ENCODE measurements at regions not wholly inside any gene's neighbourhood (a gene's known extent, or its start where the extent isn't known, plus 50 kb on each side); places are given as distances from the start of the nearest gene placed in this dataset.
"Not testable (repeated sequence)": the region's sequence is repeated elsewhere in the genome, so short reads cannot be mapped to it uniquely, and the experiment has no call there.

DNA sequence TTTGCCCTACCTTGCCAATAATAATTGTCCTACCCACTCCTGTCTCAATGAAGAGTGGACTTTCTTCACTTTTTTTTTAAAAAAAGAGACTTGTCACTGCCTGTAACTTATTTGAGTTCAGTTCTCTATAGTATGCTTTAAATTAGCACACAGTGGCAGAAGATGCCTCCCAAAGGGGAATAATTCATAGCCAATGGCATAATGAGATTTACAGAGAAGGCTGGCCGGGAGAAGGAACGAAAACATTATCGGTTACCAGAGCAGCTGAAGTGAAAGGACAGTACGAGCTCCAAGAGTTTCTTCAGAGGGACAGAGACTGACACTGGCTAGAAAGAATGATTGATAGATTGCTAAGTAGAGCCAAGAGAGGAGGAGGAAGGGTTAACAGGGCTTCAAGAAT, 356.3 kb downstream of the EMP1 start:
- Mint-ChIP-seq H3K4me3 (no peak overlapping the region), H3K27ac (no peak overlapping the region), H3K4me1 (ENCODE audit: low read depth) (no peaks in the 10 kb centered on the region), H3K27me3 (peaks cover 5% of the 10 kb centered on the region), H3K9me3 (no peaks in the 10 kb centered on the region), H3K36me3 (no peaks in the 10 kb centered on the region)
- ChIA-PET CTCF (no interaction called here), POLR2A (no interaction called here)
- no peak for DNase-seq
- intact Hi-C loops (cut with micrococcal nuclease) = no loop called here

DNA sequence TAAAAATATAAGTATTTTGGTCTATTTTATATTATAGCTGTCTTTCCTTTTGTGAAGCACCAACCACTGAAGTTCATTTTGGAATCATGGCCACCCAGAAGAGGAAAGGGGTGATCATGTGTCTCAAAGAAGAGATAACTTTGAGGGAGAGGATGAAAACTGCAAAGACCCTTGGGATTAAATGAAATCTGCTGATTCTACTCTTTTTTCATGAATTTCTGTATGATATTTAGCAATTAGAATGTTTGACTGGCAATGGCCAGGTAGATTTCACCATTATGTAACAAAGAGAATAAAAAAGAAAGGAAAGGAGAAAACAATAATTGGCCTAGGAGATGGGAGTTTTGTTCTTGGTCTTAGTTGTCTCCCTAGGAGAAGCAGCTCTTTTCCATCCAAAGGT, 350.8 kb downstream of the EMP1 start:
- no peaks in the 10 kb centered on the region for H3K4me1 Mint-ChIP-seq (ENCODE audit: low read depth)
- ChIA-PET CTCF (interaction anchor here (2.7 kb wide), 1 partner anchor 12 kb away, joined by 7 read pairs; no protein-coding TSS in a partner anchor), POLR2A (no interaction called here)
- H3K4me3 Mint-ChIP-seq = no peak overlapping the region
- no peak for DNase-seq
- intact Hi-C loops (cut with micrococcal nuclease) = no loop called here
- no peak overlapping the region for H3K27ac Mint-ChIP-seq
- H3K9me3 Mint-ChIP-seq = no peaks in the 10 kb centered on the region
- H3K36me3 Mint-ChIP-seq = no peaks in the 10 kb centered on the region
- peaks cover 5% of the 10 kb centered on the region for H3K27me3 Mint-ChIP-seq

DNA sequence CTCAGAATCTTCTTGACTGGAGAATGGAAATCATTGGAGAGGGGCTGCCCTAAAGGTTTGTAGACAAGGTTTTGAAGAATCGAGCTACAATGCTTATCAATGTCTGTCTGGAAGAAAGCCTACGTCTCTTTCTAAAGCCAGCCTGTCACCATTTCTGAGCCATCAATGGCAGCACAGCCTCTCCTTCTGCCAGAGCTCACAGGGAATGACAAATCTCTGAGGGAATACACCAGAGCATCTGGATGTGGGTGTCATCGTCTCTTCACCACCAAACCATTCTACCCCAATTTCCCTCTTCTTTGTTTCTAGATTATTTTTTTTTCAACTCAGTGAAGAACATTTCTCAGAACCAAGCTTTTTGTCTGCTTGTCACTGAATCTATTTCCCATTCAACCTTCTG, 349.7 kb downstream of the EMP1 start:
- H3K27ac Mint-ChIP-seq = no peak overlapping the region
- no peaks in the 10 kb centered on the region for H3K4me1 Mint-ChIP-seq (ENCODE audit: low read depth)
- H3K27me3 Mint-ChIP-seq = peaks cover 5% of the 10 kb centered on the region
- H3K4me3 Mint-ChIP-seq = no peak overlapping the region
- DNase-seq = no peak
- ChIA-PET CTCF (interaction anchor here (2.7 kb wide), 1 partner anchor 11 kb away, joined by 7 read pairs; no protein-coding TSS in a partner anchor), POLR2A (no interaction called here)
- H3K36me3 Mint-ChIP-seq = no peaks in the 10 kb centered on the region
- no peaks in the 10 kb centered on the region for H3K9me3 Mint-ChIP-seq
- intact Hi-C loops (cut with micrococcal nuclease) = no loop called here

DNA sequence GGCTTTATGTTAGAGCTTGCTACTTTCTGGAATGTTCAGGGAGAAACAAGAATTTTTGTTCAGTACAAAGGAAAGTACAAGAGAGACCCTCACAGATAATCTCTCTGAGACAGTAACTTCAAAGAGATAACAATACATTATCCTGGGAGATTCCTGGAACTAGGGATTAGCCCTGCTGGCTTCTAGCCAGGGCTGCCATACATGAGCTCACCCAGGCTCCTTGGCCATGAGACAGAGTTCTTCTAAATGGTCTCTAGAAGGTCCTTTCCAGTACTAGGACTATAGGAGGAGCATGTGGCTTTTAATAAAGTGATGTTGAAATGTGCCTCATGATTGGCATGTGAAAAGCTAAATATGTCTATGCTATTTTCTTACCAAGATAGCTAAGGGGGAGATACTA, 342.5 kb downstream of the EMP1 start:
- CTCF ChIA-PET = no interaction called here
- intact Hi-C loops (cut with micrococcal nuclease) = loop anchor here (10.0 kb wide), 1 partner anchor 264 kb away; no protein-coding TSS in a partner anchor

DNA sequence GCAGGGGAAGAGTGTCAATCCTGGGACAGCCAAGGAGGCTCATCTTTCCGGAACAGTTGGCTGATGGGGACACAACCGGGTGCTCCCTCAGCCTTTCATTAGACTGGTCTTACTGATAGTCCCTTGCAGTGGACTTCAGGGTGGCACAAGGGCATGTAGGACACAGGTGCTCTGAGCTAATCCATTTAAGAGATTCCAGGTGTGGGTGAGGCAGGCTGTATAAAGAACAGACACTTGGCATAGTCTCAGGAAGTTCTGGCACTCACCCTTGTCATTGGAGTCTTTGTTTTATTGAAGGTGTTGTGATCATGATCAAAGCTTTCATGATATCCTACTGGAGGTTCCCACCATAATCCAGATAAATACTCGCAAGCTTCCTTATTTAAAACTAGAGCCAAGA, 341.6 kb downstream of the EMP1 start:
- ChIA-PET POLR2A (no interaction called here), CTCF (no interaction called here)
- peaks cover 12% of the 10 kb centered on the region for H3K27me3 Mint-ChIP-seq
- DNase-seq = no peak
- H3K36me3 Mint-ChIP-seq = no peaks in the 10 kb centered on the region
- H3K4me1 Mint-ChIP-seq (ENCODE audit: low read depth) = peaks cover 3% of the 10 kb centered on the region
- H3K4me3 Mint-ChIP-seq = no peak overlapping the region
- no peak overlapping the region for H3K27ac Mint-ChIP-seq
- intact Hi-C loops (cut with micrococcal nuclease) = loop anchor here (10.0 kb wide), 1 partner anchor 263 kb away; no protein-coding TSS in a partner anchor
- H3K9me3 Mint-ChIP-seq = no peaks in the 10 kb centered on the region

More for the DNA sequence above, 342.5 kb downstream of the EMP1 start:
- H3K4me1 Mint-ChIP-seq (ENCODE audit: low read depth) = peaks cover 3% of the 10 kb centered on the region
- DNase-seq = no peak
- H3K27me3 Mint-ChIP-seq = peaks cover 12% of the 10 kb centered on the region
- no peak overlapping the region for H3K4me3 Mint-ChIP-seq
- POLR2A ChIA-PET = no interaction called here
- H3K9me3 Mint-ChIP-seq = no peaks in the 10 kb centered on the region
- H3K36me3 Mint-ChIP-seq = no peaks in the 10 kb centered on the region
- no peak overlapping the region for H3K27ac Mint-ChIP-seq

DNA sequence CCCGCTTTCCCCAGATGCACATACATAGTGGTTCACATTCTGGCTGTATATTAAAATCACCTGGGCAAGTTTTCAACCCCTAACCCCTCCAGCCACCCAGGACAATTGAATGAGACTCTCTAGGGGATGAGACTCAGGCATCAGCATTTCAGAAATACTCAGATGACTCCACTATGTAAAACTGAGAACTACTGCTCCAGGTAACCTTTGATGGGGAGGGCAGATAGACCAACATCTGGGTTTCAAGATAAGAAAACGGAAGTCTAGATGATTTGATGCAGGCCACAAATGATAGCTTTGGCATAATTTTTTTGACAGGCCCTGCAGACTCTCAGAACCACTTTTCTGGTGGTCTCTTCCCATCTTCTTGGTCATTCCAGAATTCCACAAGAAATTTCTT, 341.1 kb downstream of the EMP1 start:
- Mint-ChIP-seq H3K36me3 (no peaks in the 10 kb centered on the region), H3K27me3 (peaks cover 12% of the 10 kb centered on the region), H3K27ac (no peak overlapping the region), H3K9me3 (no peaks in the 10 kb centered on the region), H3K4me3 (no peak overlapping the region), H3K4me1 (ENCODE audit: low read depth) (peaks cover 3% of the 10 kb centered on the region)
- intact Hi-C loops (cut with micrococcal nuclease) = loop anchor here (10.0 kb wide), 1 partner anchor 263 kb away; no protein-coding TSS in a partner anchor
- no peak for DNase-seq
- POLR2A ChIA-PET = no interaction called here
- CTCF ChIA-PET = interaction anchor here (1.0 kb wide), 1 partner anchor 175 kb away, joined by 3 read pairs; no protein-coding TSS in a partner anchor

DNA sequence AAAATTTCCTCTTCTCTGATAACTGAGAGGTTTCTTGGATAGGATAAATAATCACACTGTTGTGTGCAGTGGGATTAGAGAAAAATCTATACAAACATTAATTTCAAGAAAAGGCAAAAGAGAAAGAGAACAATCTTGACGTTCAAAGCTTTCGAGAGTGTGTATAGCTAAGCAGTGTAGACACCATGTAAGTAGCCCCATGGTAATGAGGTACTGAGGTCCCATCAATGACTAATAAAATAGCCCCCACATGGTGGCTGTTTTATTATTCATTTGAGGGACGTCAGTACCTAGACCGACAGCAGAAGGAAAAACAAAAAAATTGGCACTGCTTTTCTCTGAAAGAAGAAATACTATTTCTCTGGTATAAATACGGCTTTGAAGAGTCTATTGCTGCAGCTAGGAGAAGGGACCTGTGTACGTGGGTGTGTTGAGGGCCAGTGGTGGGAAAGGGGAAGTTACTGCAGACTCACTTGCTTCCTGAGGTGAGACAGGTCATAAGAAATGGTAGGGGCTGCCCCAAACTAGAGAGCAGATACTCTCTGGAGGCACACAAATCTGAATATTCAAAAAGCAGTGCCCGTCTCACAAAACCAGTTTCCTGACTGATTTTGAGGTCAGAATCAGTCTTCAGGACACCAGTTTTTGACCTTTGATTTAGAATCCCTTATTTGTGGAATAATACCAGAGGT, 339.8 kb downstream of the EMP1 start:
- no peak overlapping the region for H3K27ac Mint-ChIP-seq
- ChIA-PET CTCF (interaction anchor here (2.5 to 3.0 kb wide), 2 partner anchors 10 to 174 kb away, joined by 7 to 12 read pairs; no protein-coding TSS in a partner anchor), POLR2A (no interaction called here)
- H3K27me3 Mint-ChIP-seq = peaks cover 14% of the 10 kb centered on the region
- intact Hi-C loops (cut with micrococcal nuclease) = loop anchor here (10.0 kb wide), 1 partner anchor 262 kb away; no protein-coding TSS in a partner anchor
- no peaks in the 10 kb centered on the region for H3K36me3 Mint-ChIP-seq
- peaks cover 3% of the 10 kb centered on the region for H3K4me1 Mint-ChIP-seq (ENCODE audit: low read depth)
- no peak overlapping the region for H3K4me3 Mint-ChIP-seq
- DNase-seq = peak; percentile 12
- no peaks in the 10 kb centered on the region for H3K9me3 Mint-ChIP-seq

DNA sequence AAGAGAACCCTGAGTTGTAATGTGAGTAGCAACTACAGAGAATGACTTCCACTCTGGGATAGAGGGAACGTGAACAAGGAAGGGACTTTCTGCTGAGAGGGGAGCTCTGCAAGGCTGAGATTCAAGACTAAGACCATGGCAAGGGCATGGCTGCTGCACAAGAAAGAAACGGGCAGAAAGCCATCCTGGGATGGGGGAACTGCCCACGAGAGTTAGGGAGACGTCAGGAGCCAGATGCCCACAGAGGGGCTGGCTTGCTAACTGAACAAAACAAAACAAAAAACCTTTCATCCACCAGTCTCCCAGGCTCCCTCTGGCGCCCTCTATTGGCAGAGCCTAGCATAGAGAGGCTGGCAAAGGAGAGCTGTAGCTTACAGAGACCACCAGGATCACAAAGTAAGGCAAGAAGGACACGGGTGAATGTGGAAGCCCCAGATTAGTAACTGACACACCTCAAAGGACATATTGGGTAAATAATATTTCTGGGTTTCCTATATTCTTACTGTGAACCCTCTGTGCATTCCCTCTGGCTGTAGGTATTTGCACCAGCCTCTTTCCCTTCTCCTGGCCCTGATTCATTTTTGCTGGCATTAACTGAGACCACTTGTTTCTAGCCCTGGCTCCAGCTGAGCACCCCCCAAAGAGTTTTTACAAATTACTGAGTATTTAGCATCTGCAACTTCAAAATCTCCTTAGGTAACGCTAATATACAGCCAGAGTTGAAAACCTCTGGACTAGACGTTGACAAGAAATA, 338.3 kb downstream of the EMP1 start:
- Mint-ChIP-seq H3K4me1 (ENCODE audit: low read depth) (peaks cover 3% of the 10 kb centered on the region), H3K27me3 (peaks cover 14% of the 10 kb centered on the region), H3K36me3 (no peaks in the 10 kb centered on the region), H3K27ac (no peak overlapping the region), H3K9me3 (no peaks in the 10 kb centered on the region), H3K4me3 (no peak overlapping the region)
- DNase-seq = peak; percentile 56
- intact Hi-C loops (cut with micrococcal nuclease) = loop anchor here (2.0 to 10.0 kb wide), 2 partner anchors 172 to 260 kb away; no protein-coding TSS in a partner anchor
- POLR2A ChIA-PET = no interaction called here
- CTCF ChIA-PET = interaction anchor here (0.5 to 3.0 kb wide), 17 partner anchors 8 to 280 kb away, joined by 3 to 12 read pairs (median 4); no protein-coding TSS in a partner anchor

DNA sequence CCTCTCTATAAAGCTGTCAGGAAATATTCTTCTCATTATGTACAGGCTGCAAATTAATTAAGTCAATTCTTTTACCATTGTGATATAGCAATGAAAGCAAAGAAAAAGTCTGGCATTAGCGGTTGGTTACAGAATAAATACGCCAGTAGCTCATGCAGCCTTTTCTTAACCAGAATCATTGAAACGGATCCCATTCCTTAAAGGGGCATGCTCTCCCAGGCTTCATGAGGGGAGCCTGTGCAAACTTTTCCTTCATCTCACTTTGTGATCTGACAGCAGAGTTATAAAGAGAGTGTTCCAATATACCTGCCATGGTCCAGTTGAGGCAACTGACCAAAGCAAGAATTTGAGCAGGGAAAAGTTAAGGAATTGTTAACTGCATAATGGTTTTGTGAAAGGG, 337.7 kb downstream of the EMP1 start:
- H3K27me3 Mint-ChIP-seq = peaks cover 14% of the 10 kb centered on the region
- POLR2A ChIA-PET = no interaction called here
- H3K27ac Mint-ChIP-seq = no peak overlapping the region
- intact Hi-C loops (cut with micrococcal nuclease) = loop anchor here (2.0 to 10.0 kb wide), 2 partner anchors 171 to 259 kb away; no protein-coding TSS in a partner anchor
- H3K9me3 Mint-ChIP-seq = no peaks in the 10 kb centered on the region
- CTCF ChIA-PET = interaction anchor here (0.6 to 3.0 kb wide), 12 partner anchors 8 to 279 kb away, joined by 3 to 12 read pairs (median 4); no protein-coding TSS in a partner anchor
- H3K36me3 Mint-ChIP-seq = no peaks in the 10 kb centered on the region
- no peak overlapping the region for H3K4me3 Mint-ChIP-seq
- peaks cover 3% of the 10 kb centered on the region for H3K4me1 Mint-ChIP-seq (ENCODE audit: low read depth)
- DNase-seq = no peak

DNA sequence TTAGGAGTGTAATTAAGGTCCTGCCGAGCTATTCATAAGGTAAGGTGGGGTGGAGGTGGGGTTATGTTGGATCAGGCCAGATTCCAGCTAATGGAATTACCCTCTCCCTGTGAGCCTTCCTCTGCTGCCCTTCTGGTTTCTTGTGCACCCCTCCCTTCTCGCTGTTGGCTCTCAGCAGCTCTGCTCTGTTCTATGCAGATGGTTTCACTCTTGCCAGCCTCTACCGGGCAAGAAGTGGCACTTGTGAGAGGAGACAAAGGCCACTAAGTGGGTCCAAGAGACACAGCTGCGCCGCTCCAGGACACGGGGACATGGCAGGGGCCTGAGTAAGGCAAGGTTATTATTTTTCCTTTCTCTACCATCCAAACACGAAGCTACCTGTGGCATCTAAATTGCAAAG, 334.4 kb downstream of the EMP1 start:
- POLR2A ChIA-PET = no interaction called here
- intact Hi-C loops (cut with micrococcal nuclease) = loop anchor here (10.0 kb wide), 1 partner anchor 256 kb away; no protein-coding TSS in a partner anchor
- no peaks in the 10 kb centered on the region for H3K4me1 Mint-ChIP-seq (ENCODE audit: low read depth)
- no peak for DNase-seq
- no peaks in the 10 kb centered on the region for H3K9me3 Mint-ChIP-seq
- CTCF ChIA-PET = no interaction called here
- peaks cover 13% of the 10 kb centered on the region for H3K27me3 Mint-ChIP-seq
- no peaks in the 10 kb centered on the region for H3K36me3 Mint-ChIP-seq
- no peak overlapping the region for H3K4me3 Mint-ChIP-seq
- H3K27ac Mint-ChIP-seq = no peak overlapping the region

DNA sequence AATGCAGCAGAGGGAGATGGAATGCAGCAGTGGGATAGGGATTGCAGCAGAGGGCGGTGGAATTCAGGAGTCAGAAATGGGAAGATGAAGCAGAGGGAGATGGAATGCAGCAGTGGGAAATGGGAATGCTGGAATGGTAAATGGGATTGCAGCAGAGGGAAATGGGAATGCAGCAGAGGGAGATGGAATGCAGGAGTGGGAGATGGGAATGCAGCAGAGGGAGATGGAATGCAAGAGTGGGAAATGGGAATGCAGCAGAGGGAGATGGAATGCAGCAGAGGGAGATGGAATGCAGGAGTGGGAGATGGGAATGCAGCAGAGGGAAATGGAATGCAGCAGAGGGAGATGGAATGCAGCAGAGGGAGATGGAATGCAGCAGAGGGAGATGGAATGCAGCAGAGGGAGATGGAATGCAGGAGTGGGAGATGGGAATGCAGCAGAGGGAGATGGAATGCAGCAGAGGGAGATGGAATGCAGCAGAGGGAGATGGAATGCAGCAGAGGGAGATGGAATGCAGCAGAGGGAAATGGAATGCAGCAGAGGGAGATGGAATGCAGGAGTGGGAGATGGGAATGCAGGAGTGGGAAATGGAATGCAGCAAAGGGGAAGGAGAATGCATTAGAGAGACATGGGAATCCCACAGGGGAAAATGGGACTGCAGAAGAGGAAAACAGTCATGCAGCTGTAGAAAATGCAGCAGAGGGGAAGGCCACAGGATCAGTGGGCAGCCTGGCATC, 329.8 kb downstream of the EMP1 start:
- H3K9me3 Mint-ChIP-seq; H3K4me1 Mint-ChIP-seq (ENCODE audit: low read depth); POLR2A ChIA-PET; H3K27me3 Mint-ChIP-seq; DNase-seq; H3K4me3 Mint-ChIP-seq; intact Hi-C loops (cut with micrococcal nuclease); H3K27ac Mint-ChIP-seq; H3K36me3 Mint-ChIP-seq: not testable (repeated sequence)
- CTCF ChIA-PET = interaction anchor here (0.8 kb wide), 1 partner anchor 9 kb away, joined by 3 read pairs; no protein-coding TSS in a partner anchor

Measured in activated CD4-positive, alpha-beta memory T cell treated with anti-CD3 and anti-CD28 coated beads for 36 hours (primary cell).